ENCODE measurements at regions not wholly inside any gene's neighbourhood (a gene's known extent, or its start where the extent isn't known, plus 50 kb on each side); places are given as distances from the start of the nearest gene placed in this dataset.

DNA sequence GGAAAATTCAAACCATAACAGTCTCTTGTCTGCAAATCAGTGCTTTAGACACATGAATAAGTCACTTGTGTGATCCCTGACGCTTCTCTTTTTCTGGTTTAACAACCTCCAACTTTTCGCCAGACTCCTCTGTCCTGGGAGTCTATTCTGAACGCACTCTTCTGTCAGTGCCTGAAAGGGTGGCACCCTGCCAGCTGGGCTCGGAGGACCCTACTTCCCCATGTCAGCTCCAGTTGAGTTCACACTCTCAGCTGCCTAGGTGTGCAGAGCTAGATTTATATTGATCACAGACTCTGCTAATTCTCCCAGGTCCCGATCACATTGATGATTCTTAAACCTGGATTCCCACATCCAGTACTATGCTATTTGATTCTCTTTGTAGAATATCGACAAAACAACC, 649.1 kb downstream of the BNC2 start:
- Histone ChIP-seq H4K20me1 (ENCODE audit: insufficient read depth) (no peaks in the 10 kb centered on the region), H3K36me3 (ENCODE audit: control insufficient read depth in 1 of 2, insufficient read depth in 2 of 2, low read length in 2 of 2) (no peaks in the 10 kb centered on the region), H3K79me2 (ENCODE audit: insufficient read depth, low read length) (no peaks in the 10 kb centered on the region), H3K9me2 (ENCODE audit: insufficient read depth) (no peaks in the 10 kb centered on the region), H3K27me3 (ENCODE audit: insufficient read depth, low read length) (no peaks in the 10 kb centered on the region), H3K4me3 (replicated peaks in 1 of 2; ENCODE audit: low read depth in 1 of 2, low read length in 2 of 2) (no peak overlapping the region), H2AFZ (ENCODE audit: low read depth, low read length, poor library complexity, severe bottlenecking) (no peak overlapping the region), H3K4me2 (ENCODE audit: low read length) (no peak overlapping the region), H3K27ac (ENCODE audit: low read depth, low read length) (no peak overlapping the region), H3K9me3 (ENCODE audit: control insufficient read depth in 1 of 2, insufficient read depth in 1 of 2, low read depth in 1 of 2, low read length in 2 of 2) (no peaks in the 10 kb centered on the region), H3K9ac (ENCODE audit: low read length) (no peak overlapping the region), H3K4me1 (ENCODE audit: control insufficient read depth in 1 of 2, insufficient read depth in 2 of 2, low read length in 2 of 2) (no peaks in the 10 kb centered on the region)
- ChIA-PET RAD21 (ENCODE audit: low non-redundant PET in 1 of 2, low total read pairs in 2 of 2, uncharacterized antibody in 2 of 2, unreplicated experiment in 2 of 2) (no interaction called here), POLR2A (no interaction called here), CTCF (no interaction called here)
- intact Hi-C loops (cut with micrococcal nuclease), result no loop called here
- TF ChIP-seq RAD21 (IDR thresholded peaks at IDR 0.05; ENCODE audit: low read depth) (no peak), YY1 (IDR thresholded peaks at IDR 0.05; ENCODE audit: extremely low read depth, insufficient replicate concordance, low read depth, low read length) (no peak), EZH2 (IDR thresholded peaks at IDR 0.05) (no peak), JUND (IDR thresholded peaks at IDR 0.05) (no peak), CBX3 (IDR thresholded peaks at IDR 0.05; ENCODE audit: low read depth) (no peak), FOSL1 (IDR thresholded peaks at IDR 0.05; ENCODE audit: low read depth) (no peak), SIN3A (IDR thresholded peaks at IDR 0.05; ENCODE audit: low read depth) (no peak), ZFX (IDR thresholded peaks at IDR 0.05) (no peak), CEBPB (IDR thresholded peaks at IDR 0.05; ENCODE audit: low read depth) (no peak), ZNF274 (IDR thresholded peaks at IDR 0.05; ENCODE audit: low read depth, low read length) (no peak), SRF (IDR thresholded peaks at IDR 0.05; ENCODE audit: low read depth) (no peak), TCF7L2 (IDR thresholded peaks at IDR 0.05; ENCODE audit: borderline replicate concordance, extremely low read depth, insufficient read depth, insufficient read length) (no peak), POLR2A (IDR thresholded peaks at IDR 0.05; ENCODE audit: borderline replicate concordance, extremely low read depth, insufficient read depth, insufficient read length) (no peak)
- TF ChIP-seq, protein P1, sequence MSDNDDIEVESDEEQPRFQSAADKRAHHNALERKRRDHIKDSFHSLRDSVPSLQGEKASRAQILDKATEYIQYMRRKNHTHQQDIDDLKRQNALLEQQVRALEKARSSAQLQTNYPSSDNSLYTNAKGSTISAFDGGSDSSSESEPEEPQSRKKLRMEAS (IDR thresholded peaks at IDR 0.05), result no peak
- TF ChIP-seq, protein P2, sequence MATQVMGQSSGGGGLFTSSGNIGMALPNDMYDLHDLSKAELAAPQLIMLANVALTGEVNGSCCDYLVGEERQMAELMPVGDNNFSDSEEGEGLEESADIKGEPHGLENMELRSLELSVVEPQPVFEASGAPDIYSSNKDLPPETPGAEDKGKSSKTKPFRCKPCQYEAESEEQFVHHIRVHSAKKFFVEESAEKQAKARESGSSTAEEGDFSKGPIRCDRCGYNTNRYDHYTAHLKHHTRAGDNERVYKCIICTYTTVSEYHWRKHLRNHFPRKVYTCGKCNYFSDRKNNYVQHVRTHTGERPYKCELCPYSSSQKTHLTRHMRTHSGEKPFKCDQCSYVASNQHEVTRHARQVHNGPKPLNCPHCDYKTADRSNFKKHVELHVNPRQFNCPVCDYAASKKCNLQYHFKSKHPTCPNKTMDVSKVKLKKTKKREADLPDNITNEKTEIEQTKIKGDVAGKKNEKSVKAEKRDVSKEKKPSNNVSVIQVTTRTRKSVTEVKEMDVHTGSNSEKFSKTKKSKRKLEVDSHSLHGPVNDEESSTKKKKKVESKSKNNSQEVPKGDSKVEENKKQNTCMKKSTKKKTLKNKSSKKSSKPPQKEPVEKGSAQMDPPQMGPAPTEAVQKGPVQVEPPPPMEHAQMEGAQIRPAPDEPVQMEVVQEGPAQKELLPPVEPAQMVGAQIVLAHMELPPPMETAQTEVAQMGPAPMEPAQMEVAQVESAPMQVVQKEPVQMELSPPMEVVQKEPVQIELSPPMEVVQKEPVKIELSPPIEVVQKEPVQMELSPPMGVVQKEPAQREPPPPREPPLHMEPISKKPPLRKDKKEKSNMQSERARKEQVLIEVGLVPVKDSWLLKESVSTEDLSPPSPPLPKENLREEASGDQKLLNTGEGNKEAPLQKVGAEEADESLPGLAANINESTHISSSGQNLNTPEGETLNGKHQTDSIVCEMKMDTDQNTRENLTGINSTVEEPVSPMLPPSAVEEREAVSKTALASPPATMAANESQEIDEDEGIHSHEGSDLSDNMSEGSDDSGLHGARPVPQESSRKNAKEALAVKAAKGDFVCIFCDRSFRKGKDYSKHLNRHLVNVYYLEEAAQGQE (IDR thresholded peaks at IDR 0.05; ENCODE audit: low read depth), result no peak
- TF ChIP-seq, protein P3, sequence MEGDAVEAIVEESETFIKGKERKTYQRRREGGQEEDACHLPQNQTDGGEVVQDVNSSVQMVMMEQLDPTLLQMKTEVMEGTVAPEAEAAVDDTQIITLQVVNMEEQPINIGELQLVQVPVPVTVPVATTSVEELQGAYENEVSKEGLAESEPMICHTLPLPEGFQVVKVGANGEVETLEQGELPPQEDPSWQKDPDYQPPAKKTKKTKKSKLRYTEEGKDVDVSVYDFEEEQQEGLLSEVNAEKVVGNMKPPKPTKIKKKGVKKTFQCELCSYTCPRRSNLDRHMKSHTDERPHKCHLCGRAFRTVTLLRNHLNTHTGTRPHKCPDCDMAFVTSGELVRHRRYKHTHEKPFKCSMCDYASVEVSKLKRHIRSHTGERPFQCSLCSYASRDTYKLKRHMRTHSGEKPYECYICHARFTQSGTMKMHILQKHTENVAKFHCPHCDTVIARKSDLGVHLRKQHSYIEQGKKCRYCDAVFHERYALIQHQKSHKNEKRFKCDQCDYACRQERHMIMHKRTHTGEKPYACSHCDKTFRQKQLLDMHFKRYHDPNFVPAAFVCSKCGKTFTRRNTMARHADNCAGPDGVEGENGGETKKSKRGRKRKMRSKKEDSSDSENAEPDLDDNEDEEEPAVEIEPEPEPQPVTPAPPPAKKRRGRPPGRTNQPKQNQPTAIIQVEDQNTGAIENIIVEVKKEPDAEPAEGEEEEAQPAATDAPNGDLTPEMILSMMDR (IDR thresholded peaks at IDR 0.05 in 2 of 3, conservative IDR thresholded peaks at IDR 0.05 in 1 of 3; ENCODE audit: borderline replicate concordance in 1 of 3, insufficient read depth in 1 of 3, low read depth in 2 of 3, low read length in 2 of 3), result no peak
- TF ChIP-seq, protein P4, sequence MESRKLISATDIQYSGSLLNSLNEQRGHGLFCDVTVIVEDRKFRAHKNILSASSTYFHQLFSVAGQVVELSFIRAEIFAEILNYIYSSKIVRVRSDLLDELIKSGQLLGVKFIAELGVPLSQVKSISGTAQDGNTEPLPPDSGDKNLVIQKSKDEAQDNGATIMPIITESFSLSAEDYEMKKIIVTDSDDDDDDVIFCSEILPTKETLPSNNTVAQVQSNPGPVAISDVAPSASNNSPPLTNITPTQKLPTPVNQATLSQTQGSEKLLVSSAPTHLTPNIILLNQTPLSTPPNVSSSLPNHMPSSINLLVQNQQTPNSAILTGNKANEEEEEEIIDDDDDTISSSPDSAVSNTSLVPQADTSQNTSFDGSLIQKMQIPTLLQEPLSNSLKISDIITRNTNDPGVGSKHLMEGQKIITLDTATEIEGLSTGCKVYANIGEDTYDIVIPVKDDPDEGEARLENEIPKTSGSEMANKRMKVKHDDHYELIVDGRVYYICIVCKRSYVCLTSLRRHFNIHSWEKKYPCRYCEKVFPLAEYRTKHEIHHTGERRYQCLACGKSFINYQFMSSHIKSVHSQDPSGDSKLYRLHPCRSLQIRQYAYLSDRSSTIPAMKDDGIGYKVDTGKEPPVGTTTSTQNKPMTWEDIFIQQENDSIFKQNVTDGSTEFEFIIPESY (IDR thresholded peaks at IDR 0.05; ENCODE audit: extremely low read depth, insufficient replicate concordance, low read length), result no peak
- TF ChIP-seq, protein P5, sequence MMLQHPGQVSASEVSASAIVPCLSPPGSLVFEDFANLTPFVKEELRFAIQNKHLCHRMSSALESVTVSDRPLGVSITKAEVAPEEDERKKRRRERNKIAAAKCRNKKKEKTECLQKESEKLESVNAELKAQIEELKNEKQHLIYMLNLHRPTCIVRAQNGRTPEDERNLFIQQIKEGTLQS (IDR thresholded peaks at IDR 0.05), result no peak
- BruUV-seq (replicated peaks), result no TSS peak
- ATAC-seq (no peak), DNase-seq (ENCODE audit: low read depth, low spot score) (no peak)
